Immature natural killer cell (primary cell): ENCODE measurements at regions not wholly inside any gene's neighbourhood (a gene's known extent, or its start where the extent isn't known, plus 50 kb on each side); places are given as distances from the start of the nearest gene placed in this dataset.

Source experiments
- DNase-seq, 3 donors: peaks; one replicate each; pipeline ENCODE4 v3.0.0; 2022; ENCODE audit warnings: mixed read lengths in 1 of 3
- H3K27ac Mint-ChIP-seq, 6 donors: one replicate each; pipeline ENCODE4 v1.8.0; 2020; ENCODE audit warnings: mixed read lengths in 6 of 6, mild to moderate bottlenecking in 5 of 6, inconsistent platforms in 4 of 6, moderate library complexity in 3 of 6
- H3K27me3 Mint-ChIP-seq, 3 donors: one replicate each; pipeline ENCODE4 v1.8.0; 2020 to 2021; ENCODE audit warnings: low read depth in 3 of 3, mild to moderate bottlenecking in 3 of 3, mixed read lengths in 3 of 3, moderate library complexity in 3 of 3, inconsistent platforms in 1 of 3
- H3K36me3 Mint-ChIP-seq, 3 donors: one replicate each; pipeline ENCODE4 v1.8.0; 2020; ENCODE audit warnings: mixed read lengths in 3 of 3, inconsistent platforms in 2 of 3, mild to moderate bottlenecking in 2 of 3
- H3K4me1 Mint-ChIP-seq, 2 donors: one replicate each; pipeline ENCODE4 v1.8.0; 2020; ENCODE audit warnings: inconsistent platforms in 2 of 2, mild to moderate bottlenecking in 2 of 2, mixed read lengths in 2 of 2, moderate library complexity in 1 of 2
- H3K4me3 Mint-ChIP-seq, 5 donors: one replicate each; pipeline ENCODE4 v1.8.0; 2020; ENCODE audit warnings: mild to moderate bottlenecking in 5 of 5, mixed read lengths in 5 of 5, inconsistent platforms in 3 of 5, moderate library complexity in 3 of 5
- H3K9me3 Mint-ChIP-seq, 6 donors: one replicate each; pipeline ENCODE4 v1.8.0; 2020; ENCODE audit warnings: mild to moderate bottlenecking in 6 of 6, mixed read lengths in 6 of 6, inconsistent platforms in 4 of 6, moderate library complexity in 3 of 6

DNA sequence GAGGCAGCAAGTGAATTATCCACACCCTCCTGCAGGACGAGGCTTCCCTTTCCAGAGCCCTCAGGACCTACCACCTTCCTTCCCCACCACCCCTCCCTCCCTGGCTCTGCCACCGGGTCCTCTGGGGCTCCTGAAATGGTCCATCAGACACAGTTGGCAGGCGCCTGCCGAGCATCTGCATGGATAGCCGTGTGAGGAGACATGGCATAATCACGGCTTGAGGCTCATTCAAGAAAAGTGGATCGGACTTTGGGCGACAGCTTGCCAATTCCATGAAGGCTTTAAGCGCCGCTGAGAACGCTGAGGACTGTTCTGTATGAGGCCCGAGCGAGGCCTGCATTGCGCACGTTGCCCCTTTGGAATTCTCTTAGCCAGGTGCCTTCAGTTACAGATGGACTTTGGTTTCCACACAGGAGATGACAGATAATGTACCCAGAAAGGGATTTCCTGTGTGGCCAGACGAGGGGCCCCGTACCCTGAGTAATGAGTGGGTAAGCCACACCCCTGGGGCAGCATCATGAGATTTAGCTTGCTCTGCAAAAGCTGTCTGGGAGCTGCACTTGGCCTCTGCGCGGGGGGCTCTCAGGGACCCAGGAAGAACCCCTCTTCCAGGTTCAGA, 179.8 kb downstream of the OLFM1 start:
- H3K27me3 Mint-ChIP-seq: peaks cover 0 to 3% (median 2%) of the 10 kb centered on the region in 3 donors
- no peaks in the 10 kb centered on the region for H3K4me1 Mint-ChIP-seq
- no peak overlapping the region for H3K4me3 Mint-ChIP-seq
- no peaks in the 10 kb centered on the region for H3K9me3 Mint-ChIP-seq
- DNase-seq: no peak
- no peak overlapping the region for H3K27ac Mint-ChIP-seq
- H3K36me3 Mint-ChIP-seq: no peaks in the 10 kb centered on the region

DNA sequence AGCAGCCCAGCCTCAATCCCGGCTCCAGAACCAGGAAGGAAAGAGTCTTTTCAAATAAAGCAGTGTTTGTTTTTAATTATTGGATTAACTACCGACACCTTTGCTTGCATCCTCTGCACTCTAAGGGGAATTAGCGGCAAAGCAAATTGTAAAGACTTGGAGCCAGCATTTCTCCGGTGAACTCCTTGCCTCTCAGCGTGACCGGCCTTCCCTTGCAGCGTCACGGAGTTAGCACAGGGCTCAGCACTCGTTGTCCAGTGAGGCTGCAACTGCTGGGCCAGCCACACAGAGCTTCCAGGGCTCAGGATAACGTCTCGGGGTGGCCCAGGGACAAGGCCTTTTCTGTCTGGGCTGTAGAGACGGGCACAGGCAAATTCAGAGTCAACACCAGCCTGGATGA, 180.6 kb downstream of the OLFM1 start:
- no peak for DNase-seq
- H3K9me3 Mint-ChIP-seq: no peaks in the 10 kb centered on the region
- peaks cover 0 to 4% (median 2%) of the 10 kb centered on the region in 3 donors for H3K27me3 Mint-ChIP-seq
- no peak overlapping the region for H3K27ac Mint-ChIP-seq
- no peaks in the 10 kb centered on the region for H3K4me1 Mint-ChIP-seq
- H3K36me3 Mint-ChIP-seq: no peaks in the 10 kb centered on the region
- no peak overlapping the region for H3K4me3 Mint-ChIP-seq

DNA sequence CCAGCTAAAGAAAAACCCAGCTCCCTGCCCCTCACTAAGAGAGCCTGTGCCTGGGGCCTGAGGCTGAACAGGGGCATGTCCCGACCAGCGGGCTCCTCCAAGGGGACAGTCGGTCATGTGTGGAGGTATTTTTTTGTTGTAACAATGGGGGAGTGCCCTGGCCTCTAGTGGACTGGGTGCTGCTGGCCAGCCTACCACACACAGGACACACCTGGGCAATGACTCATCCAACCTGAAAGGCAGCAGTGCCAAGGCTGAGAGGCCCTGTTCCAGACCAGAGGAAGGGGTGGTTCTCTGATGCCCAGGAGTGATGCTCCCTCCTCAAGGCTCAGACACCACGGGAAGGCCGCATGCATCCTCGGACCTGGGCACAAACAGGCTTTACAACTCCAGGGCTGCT, 181.5 kb downstream of the OLFM1 start:
- Mint-ChIP-seq H3K36me3 (no peaks in the 10 kb centered on the region), H3K27ac (no peak overlapping the region), H3K27me3 (peaks cover 2 to 4% (median 2%) of the 10 kb centered on the region in 3 donors), H3K4me1 (no peaks in the 10 kb centered on the region), H3K9me3 (no peaks in the 10 kb centered on the region), H3K4me3 (no peak overlapping the region)
- no peak for DNase-seq

DNA sequence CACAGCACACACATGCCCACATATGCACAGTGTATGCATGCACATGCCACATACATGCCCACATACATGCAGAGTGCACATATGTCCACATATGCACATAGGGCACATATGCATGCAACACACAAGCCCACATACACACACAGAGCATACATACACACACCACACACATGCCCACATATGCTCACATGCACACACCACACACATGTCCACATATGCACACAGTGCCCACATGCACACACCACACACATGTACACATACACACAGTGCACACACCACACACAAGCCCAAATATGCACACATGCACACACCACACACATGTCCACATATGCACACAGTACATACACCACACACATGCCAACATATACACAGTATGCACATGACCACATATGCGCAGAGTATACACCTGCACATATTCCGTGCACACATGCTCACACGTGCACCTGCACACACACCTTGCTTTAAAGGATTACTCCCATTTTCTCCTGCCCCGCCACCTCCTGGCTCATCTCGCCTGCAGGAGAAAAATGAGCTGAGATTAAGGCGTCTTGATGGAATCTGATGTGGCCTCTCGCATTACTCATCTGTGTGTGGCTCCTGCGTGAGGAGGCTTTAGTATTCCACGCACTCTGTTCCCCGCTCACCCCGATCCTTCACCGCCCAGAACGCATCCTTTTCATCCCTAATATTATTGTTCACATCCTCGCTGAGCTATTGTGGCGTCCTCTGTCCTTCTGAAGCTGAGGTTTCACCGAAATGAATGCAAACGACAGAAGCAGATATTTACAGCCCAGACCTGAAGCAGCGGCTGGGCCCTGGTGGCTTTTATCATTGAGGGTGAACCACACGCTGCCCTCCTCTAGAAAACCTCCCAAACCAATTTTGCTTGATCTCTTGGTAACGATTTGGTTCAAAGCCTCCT, 182.7 kb downstream of the OLFM1 start:
- Mint-ChIP-seq H3K36me3 (no peaks in the 10 kb centered on the region), H3K27ac (no peak overlapping the region), H3K27me3 (peaks cover 2 to 4% (median 2%) of the 10 kb centered on the region in 3 donors), H3K9me3 (no peaks in the 10 kb centered on the region), H3K4me3 (no peak overlapping the region), H3K4me1 (no peaks in the 10 kb centered on the region)
- DNase-seq: no peak

DNA sequence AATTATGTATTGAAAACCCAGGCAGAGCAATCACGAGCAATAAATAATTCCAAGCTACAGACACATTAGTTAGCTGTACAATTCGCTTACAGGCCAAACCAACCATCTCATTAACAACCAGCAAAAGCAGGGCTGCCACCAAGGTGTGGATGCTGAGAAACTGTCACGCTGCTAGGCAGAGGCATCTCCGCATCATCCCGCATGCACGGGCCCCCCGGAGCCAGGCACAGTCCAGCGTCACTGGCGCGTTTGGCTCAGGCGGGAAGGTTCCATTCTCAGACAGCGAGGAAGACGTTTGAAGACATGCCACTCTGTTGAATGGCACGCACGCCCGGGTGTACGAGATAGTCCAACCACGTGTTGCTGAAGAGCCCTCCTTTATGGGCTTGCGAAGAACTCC, 184.0 kb downstream of the OLFM1 start:
- H3K36me3 Mint-ChIP-seq: no peaks in the 10 kb centered on the region
- DNase-seq: no peak
- H3K9me3 Mint-ChIP-seq: no peaks in the 10 kb centered on the region
- no peak overlapping the region for H3K27ac Mint-ChIP-seq
- no peak overlapping the region for H3K4me3 Mint-ChIP-seq
- no peaks in the 10 kb centered on the region for H3K4me1 Mint-ChIP-seq
- H3K27me3 Mint-ChIP-seq: peaks cover 2 to 7% (median 2%) of the 10 kb centered on the region in 3 donors

DNA sequence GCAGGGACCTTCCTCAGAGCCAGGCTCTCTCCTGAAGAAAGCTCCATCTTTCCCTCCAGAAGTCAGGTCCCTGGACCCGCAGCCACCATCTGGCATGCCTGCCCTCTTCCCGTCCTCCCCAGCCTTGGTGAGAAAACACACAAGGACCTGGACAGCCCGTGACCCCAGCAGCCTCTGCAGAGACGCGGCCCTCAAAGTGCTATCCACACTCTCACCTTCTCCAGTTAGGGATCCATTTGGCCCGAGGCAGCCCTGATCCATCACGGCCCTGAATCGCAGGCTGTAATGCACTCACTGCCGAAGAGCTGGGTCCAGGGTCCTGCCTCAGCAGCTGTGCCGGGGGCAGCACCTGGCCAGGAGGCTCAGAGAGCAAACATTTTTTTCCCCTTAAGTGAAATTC, 185.1 kb downstream of the OLFM1 start:
- Mint-ChIP-seq H3K4me1 (no peaks in the 10 kb centered on the region), H3K27me3 (peaks cover 0 to 7% (median 2%) of the 10 kb centered on the region in 3 donors), H3K4me3 (no peak overlapping the region), H3K27ac (no peak overlapping the region), H3K9me3 (no peaks in the 10 kb centered on the region), H3K36me3 (no peaks in the 10 kb centered on the region)
- no peak for DNase-seq

DNA sequence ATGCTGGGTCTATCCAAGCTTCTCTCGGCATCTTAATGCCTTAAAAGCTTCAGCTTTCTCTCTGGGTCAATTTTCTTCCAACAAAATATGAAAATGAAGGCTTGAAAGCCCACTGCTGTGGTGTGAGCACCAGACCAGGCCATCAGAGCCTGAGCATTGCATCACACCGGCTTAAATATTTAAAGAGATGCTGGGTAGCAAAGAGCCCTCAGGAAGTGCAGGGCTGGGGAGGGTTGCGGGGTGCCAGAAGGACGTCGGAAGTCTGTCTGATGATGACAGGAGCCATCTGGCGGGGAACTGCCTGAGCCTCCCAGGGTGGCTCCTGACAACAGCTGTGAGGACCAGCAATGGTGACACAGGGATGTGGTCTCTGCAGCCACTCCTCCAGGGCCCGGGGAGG, 185.5 kb downstream of the OLFM1 start:
- Mint-ChIP-seq H3K9me3 (no peaks in the 10 kb centered on the region), H3K4me1 (no peaks in the 10 kb centered on the region), H3K27ac (no peak overlapping the region), H3K36me3 (no peaks in the 10 kb centered on the region), H3K27me3 (peaks cover 0 to 7% (median 2%) of the 10 kb centered on the region in 3 donors), H3K4me3 (no peak overlapping the region)
- DNase-seq: no peak

DNA sequence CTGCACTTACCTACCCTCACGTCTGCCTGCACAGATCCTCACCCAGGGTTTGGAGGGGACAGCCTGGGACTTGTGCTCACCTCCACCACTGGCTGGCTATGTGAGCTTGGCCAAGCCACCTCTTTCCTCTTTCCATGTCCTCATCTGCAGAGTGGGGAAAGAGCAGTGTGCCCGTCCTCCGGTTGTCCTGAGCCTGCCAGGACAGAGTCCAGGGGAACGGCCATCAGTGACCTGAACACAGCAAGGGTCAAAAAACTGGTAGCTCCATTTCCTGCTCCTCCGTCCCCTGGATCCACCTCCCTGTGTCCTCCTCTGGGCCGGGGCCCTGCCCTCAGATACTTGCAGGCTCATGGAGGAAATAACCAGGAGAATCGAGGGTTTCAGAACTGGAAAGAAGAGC, 187.7 kb downstream of the OLFM1 start:
- Mint-ChIP-seq H3K9me3 (no peaks in the 10 kb centered on the region), H3K27me3 (peaks cover 0 to 7% (median 5%) of the 10 kb centered on the region in 3 donors), H3K4me3 (no peak overlapping the region), H3K27ac (no peak overlapping the region), H3K4me1 (no peaks in the 10 kb centered on the region), H3K36me3 (no peaks in the 10 kb centered on the region)
- no peak for DNase-seq

DNA sequence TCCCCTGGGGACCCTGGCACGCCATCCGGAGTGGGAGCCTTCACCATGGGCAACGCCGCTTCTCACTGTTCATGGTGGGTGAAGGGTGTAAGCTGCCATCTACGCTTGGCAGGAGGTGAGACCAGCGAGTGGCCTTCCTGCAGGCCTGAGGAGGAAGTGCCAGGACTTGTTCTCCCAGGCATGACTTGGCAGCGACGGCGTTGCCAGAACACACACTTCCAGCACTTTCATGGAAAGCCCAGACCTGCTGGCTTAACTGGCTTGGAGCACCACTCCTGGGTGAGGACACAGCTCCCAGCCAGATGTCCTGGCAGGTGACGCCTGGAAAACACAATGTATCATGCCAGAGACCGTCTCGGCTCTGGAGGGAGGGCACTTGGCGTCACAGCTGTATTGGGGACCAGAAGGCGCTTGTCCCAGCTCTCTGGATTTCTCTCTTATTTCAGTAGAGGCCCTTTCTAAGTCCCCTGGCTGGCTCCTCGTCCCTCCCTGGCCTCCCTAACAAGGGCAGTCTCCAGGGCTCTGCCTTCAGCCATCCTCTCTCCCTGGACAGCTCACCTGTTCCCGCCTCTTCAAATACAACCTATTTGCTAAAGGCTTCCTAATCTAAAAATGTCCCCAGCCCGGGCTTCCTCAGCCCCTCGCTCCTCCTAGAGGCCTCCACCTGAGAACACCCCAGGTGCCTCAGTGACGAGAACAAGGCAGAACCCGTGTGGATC, 188.3 kb downstream of the OLFM1 start:
- Mint-ChIP-seq H3K36me3 (no peaks in the 10 kb centered on the region), H3K4me3 (no peak overlapping the region), H3K4me1 (no peaks in the 10 kb centered on the region), H3K27ac (no peak overlapping the region), H3K27me3 (peaks cover 0 to 7% (median 5%) of the 10 kb centered on the region in 3 donors), H3K9me3 (no peaks in the 10 kb centered on the region)
- DNase-seq: no peak

DNA sequence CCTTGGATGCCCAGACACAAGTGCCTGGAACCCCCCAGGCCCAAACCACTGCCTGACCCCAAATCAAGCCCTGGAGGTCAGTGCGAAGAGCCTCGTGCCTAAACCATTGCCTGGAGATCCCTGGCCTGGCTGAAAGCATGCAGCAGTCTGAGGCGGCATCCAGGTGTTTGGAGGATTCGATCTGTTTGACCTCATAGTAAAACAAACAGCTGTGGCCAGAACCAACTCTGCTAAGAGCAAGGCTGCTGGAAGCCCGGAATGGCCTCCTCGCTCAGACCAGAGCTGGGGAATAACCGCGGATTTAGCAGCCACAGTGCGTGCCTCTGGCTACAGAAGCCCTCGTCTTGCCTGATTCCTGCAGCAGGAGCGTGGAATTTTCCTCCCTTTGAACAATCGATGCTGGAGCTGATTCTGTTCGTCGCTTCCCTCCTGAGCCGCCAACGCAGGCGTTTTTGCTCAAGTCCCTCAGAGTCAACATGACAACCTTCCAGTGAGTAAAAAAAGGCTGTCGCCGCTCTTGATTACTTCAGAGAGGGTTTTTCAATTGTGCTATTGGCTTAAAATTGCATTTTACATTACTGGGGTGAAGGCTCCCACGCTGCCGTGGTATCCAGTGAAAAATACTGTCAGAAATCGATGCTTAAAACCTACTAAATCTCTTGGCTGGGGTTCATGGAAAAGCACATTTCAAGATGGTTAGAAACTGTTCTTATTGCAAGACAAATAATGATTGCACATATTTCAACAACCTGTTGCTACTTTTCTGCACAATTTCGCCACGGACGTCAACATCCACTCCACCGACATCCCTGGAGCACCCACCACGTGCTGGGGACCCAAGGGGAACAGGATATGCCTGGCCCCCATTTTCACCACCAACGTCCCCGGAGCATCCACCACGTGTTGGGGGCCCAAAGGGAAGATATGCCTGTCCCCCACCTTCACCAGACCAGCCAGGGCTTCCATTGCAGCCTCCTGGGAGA, 190.0 kb downstream of the OLFM1 start:
- H3K27me3 Mint-ChIP-seq: peaks cover 0 to 5% (median 4%) of the 10 kb centered on the region in 3 donors
- H3K4me3 Mint-ChIP-seq: no peak overlapping the region
- H3K9me3 Mint-ChIP-seq: no peaks in the 10 kb centered on the region
- H3K4me1 Mint-ChIP-seq: no peaks in the 10 kb centered on the region
- DNase-seq: no peak
- no peaks in the 10 kb centered on the region for H3K36me3 Mint-ChIP-seq
- no peak overlapping the region for H3K27ac Mint-ChIP-seq

DNA sequence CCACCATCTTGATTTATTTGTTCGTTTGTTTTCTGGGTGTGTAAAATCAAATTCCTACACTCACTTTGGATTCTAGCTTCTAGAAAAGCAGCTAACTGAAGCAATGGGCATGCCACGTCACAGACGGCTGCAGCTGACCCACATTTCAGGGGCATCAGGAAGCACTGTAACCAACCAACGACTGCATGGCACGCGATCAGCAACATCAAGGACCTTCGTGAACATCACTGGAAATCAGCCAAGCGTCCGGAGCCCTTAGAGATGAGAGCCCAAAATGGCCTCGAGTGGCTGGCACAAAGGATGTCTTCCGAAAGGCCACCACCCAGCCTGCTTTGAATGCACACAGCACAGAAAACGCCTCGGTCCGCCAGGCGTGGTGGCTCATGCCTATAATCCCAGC, 191.1 kb downstream of the OLFM1 start:
- Mint-ChIP-seq H3K27ac (no peak overlapping the region), H3K4me1 (no peaks in the 10 kb centered on the region), H3K27me3 (peaks cover 2 to 5% (median 3%) of the 10 kb centered on the region in 3 donors), H3K36me3 (no peaks in the 10 kb centered on the region), H3K4me3 (no peak overlapping the region), H3K9me3 (no peaks in the 10 kb centered on the region)
- DNase-seq: no peak

DNA sequence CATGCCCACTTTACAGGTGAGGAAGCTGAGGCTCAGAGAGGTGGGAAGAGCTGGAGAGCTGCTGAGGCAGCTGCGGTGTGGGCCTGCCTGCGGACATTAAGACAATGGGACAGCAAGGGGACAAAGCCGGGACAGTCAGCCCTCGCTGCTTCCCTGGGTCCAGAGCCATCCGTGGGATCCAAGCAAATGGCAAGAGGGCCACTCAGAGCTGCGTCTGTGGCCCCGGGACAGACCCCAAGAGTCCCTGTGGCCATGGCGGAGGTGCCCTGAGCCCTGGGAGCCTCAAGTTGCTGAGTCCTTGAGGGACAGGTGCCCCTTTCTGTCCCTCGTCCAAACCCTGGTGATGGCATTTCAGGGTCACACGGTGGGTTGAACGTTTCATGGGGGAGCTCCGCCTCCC, 191.9 kb downstream of the OLFM1 start:
- Mint-ChIP-seq H3K27me3 (peaks cover 2 to 3% (median 3%) of the 10 kb centered on the region in 3 donors), H3K4me3 (no peak overlapping the region), H3K36me3 (no peaks in the 10 kb centered on the region), H3K27ac (no peak overlapping the region), H3K4me1 (no peaks in the 10 kb centered on the region), H3K9me3 (no peaks in the 10 kb centered on the region)
- no peak for DNase-seq

DNA sequence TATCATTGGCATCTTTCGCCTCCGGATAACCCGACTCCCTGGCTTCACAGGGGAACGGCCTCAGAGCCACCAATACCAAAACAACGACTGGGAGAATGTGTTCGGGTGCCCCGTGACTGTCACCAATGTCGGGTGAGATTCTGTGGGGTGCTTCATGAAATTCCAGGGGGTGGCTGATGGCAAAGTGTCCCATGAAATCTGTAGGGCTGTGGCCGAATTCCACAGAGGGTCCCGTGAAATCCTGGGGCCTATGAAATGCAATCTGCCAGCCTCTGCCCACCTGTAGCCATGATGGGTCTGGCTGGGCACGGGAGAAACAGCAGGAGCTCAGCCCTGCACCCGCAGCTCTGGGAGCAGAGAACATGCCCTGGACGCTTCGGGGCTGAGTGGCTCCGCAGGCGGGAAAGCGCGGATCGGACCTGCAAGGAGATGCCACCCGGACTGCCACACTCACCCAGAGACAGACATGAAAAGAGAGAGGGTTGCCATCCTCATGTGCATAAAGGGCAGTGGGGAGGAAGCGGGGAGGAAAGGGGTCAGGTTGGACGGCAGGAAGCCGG, 192.4 kb downstream of the OLFM1 start:
- Mint-ChIP-seq H3K36me3 (no peaks in the 10 kb centered on the region), H3K27ac (no peak overlapping the region), H3K4me3 (no peak overlapping the region), H3K4me1 (no peaks in the 10 kb centered on the region), H3K9me3 (no peaks in the 10 kb centered on the region), H3K27me3 (peaks cover 2 to 3% (median 3%) of the 10 kb centered on the region in 3 donors)
- no peak for DNase-seq
